Rectal smooth muscle tissue (tissue), 1 donor: ENCODE measurements at regions not wholly inside any gene's neighbourhood (a gene's known extent, or its start where the extent isn't known, plus 50 kb on each side); places are given as distances from the start of the nearest gene placed in this dataset.

Experiments used
- H3K27ac ChIP-seq: one replicate; pipeline ENCODE4 v1.7.0; 2013; ENCODE audit warnings: low read depth, low read length, inconsistent platforms
- H3K27me3 ChIP-seq: one replicate; pipeline ENCODE4 v1.7.0; 2013; ENCODE audit warnings: low read length; ENCODE audit not compliant: control insufficient read depth, insufficient read depth
- H3K36me3 ChIP-seq: one replicate; pipeline ENCODE4 v1.7.0; 2013; ENCODE audit warnings: low read length; ENCODE audit not compliant: control insufficient read depth, insufficient read depth
- H3K4me1 ChIP-seq: one replicate; pipeline ENCODE4 v1.7.0; 2013; ENCODE audit warnings: low read length; ENCODE audit not compliant: control insufficient read depth, insufficient read depth
- H3K4me3 ChIP-seq: one replicate; pipeline ENCODE4 v1.7.0; 2013; ENCODE audit warnings: low read length
- H3K9ac ChIP-seq: one replicate; pipeline ENCODE4 v1.7.0; 2013; ENCODE audit warnings: low read length

GRCh38 chr1:208895181-208895580 lies 651.0 kb upstream of the PLXNA2 start:
- no peaks in the 10 kb centered on the region for H3K36me3 ChIP-seq
- no peaks in the 10 kb centered on the region for H3K27me3 ChIP-seq
- no peaks in the 10 kb centered on the region for H3K4me1 ChIP-seq
- H3K9ac ChIP-seq, result no peak overlapping the region
- no peak overlapping the region for H3K27ac ChIP-seq
- no peak overlapping the region for H3K4me3 ChIP-seq

GRCh38 chr1:208895820-208896219 lies 651.6 kb upstream of the PLXNA2 start:
- Histone ChIP-seq H3K36me3 (no peaks in the 10 kb centered on the region), H3K4me1 (no peaks in the 10 kb centered on the region), H3K27ac (no peak overlapping the region), H3K9ac (no peak overlapping the region), H3K4me3 (no peak overlapping the region), H3K27me3 (no peaks in the 10 kb centered on the region)

- Histone ChIP-seq H3K27ac (no peak overlapping the region), H3K4me3 (no peak overlapping the region), H3K9ac (no peak overlapping the region), H3K36me3 (no peaks in the 10 kb centered on the region), H3K4me1 (no peaks in the 10 kb centered on the region), H3K27me3 (no peaks in the 10 kb centered on the region)
These were observed 652.6 kb upstream of the PLXNA2 start for GRCh38 chr1:208896768-208897167.

- Histone ChIP-seq H3K36me3 (no peaks in the 10 kb centered on the region), H3K27ac (no peak overlapping the region), H3K4me3 (no peak overlapping the region), H3K27me3 (no peaks in the 10 kb centered on the region), H3K9ac (no peak overlapping the region), H3K4me1 (no peaks in the 10 kb centered on the region)
These were observed 655.3 kb upstream of the PLXNA2 start for GRCh38 chr1:208899438-208899837.

- Histone ChIP-seq H3K27ac (no peak overlapping the region), H3K27me3 (no peaks in the 10 kb centered on the region), H3K9ac (no peak overlapping the region), H3K4me1 (no peaks in the 10 kb centered on the region), H3K36me3 (no peaks in the 10 kb centered on the region), H3K4me3 (no peak overlapping the region)
These were observed 659.2 kb upstream of the PLXNA2 start for GRCh38 chr1:208903251-208903905.

- Histone ChIP-seq H3K27ac (no peak overlapping the region), H3K4me1 (no peaks in the 10 kb centered on the region), H3K9ac (no peak overlapping the region), H3K4me3 (no peak overlapping the region), H3K36me3 (no peaks in the 10 kb centered on the region), H3K27me3 (no peaks in the 10 kb centered on the region)
These were observed 663.6 kb upstream of the PLXNA2 start for GRCh38 chr1:208907790-208908189.

- Histone ChIP-seq H3K36me3 (no peaks in the 10 kb centered on the region), H3K27ac (no peak overlapping the region), H3K9ac (no peak overlapping the region), H3K4me1 (no peaks in the 10 kb centered on the region), H3K27me3 (no peaks in the 10 kb centered on the region), H3K4me3 (no peak overlapping the region)
These were observed 665.1 kb upstream of the PLXNA2 start for GRCh38 chr1:208909011-208909984.

- H3K27me3 ChIP-seq, result no peaks in the 10 kb centered on the region
These were observed 666.0 kb upstream of the PLXNA2 start for GRCh38 chr1:208910161-208910560.

GRCh38 chr1:208917281-208917680 lies 666.2 kb upstream of the CAMK1G start:
- Histone ChIP-seq H3K36me3 (no peaks in the 10 kb centered on the region), H3K27me3 (no peaks in the 10 kb centered on the region), H3K9ac (no peak overlapping the region), H3K4me3 (no peak overlapping the region), H3K27ac (no peak overlapping the region), H3K4me1 (no peaks in the 10 kb centered on the region)

More at GRCh38 chr1:208910161-208910560, 666.0 kb upstream of the PLXNA2 start:
- H3K9ac ChIP-seq, result no peak overlapping the region
- H3K36me3 ChIP-seq, result no peaks in the 10 kb centered on the region
- no peak overlapping the region for H3K4me3 ChIP-seq
- H3K4me1 ChIP-seq, result no peaks in the 10 kb centered on the region
- no peak overlapping the region for H3K27ac ChIP-seq

GRCh38 chr1:208917723-208918122 lies 665.8 kb upstream of the CAMK1G start:
- no peaks in the 10 kb centered on the region for H3K27me3 ChIP-seq
- no peak overlapping the region for H3K27ac ChIP-seq
- H3K36me3 ChIP-seq, result no peaks in the 10 kb centered on the region
- H3K4me1 ChIP-seq, result no peaks in the 10 kb centered on the region
- no peak overlapping the region for H3K4me3 ChIP-seq
- H3K9ac ChIP-seq, result no peak overlapping the region

GRCh38 chr1:208918160-208918559 lies 665.4 kb upstream of the CAMK1G start:
- Histone ChIP-seq H3K36me3 (no peaks in the 10 kb centered on the region), H3K27ac (no peak overlapping the region), H3K4me3 (no peak overlapping the region), H3K4me1 (no peaks in the 10 kb centered on the region), H3K27me3 (no peaks in the 10 kb centered on the region), H3K9ac (no peak overlapping the region)

GRCh38 chr1:208919371-208919770 lies 664.1 kb upstream of the CAMK1G start:
- no peak overlapping the region for H3K4me3 ChIP-seq
- no peak overlapping the region for H3K27ac ChIP-seq
- H3K4me1 ChIP-seq, result no peaks in the 10 kb centered on the region
- H3K27me3 ChIP-seq, result no peaks in the 10 kb centered on the region
- no peak overlapping the region for H3K9ac ChIP-seq
- no peaks in the 10 kb centered on the region for H3K36me3 ChIP-seq
